ENCODE measurements at regions not wholly inside any gene's neighbourhood (a gene's known extent, or its start where the extent isn't known, plus 50 kb on each side); places are given as distances from the start of the nearest gene placed in this dataset.

DNA sequence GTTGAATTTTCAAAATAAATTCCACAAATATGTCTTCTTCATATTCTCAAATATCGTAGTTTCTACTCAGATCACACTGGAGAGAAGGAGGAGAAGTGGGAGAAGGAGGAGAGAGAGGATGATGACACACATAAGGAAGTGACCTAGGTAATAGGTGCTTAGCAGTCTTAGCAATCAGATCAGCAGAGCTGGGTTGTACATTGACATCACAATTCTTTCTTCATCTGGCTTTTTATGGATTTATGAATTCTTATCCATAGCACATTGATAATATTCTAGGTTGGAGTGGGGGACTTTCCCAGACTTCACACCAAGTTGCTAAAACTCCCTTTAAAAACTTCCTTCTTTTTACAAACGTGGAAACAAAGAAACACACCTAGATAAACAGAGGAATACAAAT lies 86.9 kb downstream of the FGF9 start:
- no peak for DNase-seq (ENCODE audit: low read depth in 2 of 2)

DNA sequence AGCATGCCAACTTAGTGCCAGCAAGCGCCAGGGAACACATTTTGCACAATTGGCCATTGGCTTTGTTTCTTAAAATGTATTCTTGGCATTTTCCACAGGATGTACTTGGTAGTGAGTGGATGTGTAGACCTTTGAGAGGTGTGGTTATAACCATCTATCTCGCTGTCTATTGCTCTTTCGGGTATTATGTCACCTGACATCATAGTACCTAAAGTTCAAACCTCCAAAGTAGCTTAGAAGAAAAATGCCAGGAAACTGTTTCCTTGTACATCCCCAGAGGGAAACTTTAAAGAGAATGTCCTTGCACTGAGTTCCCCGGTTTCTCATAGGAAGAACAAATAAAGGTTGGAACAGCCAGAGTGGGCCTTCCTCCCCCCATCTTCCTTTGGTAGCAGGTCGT lies 87.6 kb downstream of the FGF9 start:
- no peak for DNase-seq (ENCODE audit: low read depth in 2 of 2)

GRCh38 chr13:21759463-21759862 lies 88.6 kb downstream of the FGF9 start:
- DNase-seq (ENCODE audit: low read depth in 2 of 2), result no peak

DNA sequence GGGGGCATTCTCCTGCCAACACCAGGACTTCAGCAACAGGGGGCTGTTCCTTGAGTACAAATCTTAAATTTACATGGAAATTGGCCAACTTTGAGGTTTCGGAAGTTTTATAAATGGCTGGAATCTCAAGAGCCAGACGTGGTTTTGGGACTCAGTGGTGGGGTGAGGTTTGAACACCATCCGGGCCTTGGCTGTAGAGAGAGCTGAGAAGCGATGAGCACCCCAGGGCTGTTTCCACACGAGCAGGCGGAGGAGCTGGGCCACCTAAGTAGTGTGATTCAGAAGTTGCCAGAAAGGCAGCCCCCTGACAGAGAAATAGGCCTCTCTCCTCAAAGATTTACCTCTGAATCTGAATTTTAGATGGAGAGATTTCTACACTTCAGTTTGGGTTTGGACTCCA lies 89.0 kb downstream of the FGF9 start:
- no peak for DNase-seq (ENCODE audit: low read depth in 2 of 2)

DNA sequence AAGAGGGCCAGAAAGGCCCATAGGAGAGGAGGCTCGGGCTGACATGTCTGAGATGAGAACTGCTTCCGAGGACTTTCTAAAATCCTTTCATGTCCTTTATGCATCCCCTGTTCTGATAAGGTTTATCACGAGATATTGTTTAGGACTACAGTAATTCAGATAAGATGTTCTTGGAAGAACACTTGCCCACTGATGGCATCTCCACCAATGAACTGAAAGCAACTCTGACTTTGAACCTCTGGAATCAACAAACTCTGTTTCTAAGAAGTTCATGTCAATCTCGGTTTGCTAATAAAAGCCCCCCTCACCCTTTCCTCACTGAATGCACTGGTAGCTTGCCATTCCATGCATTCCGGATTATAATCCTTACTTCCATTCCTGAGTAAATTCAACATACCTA lies 90.9 kb downstream of the FGF9 start:
- DNase-seq (ENCODE audit: low read depth in 2 of 2), result no peak

DNA sequence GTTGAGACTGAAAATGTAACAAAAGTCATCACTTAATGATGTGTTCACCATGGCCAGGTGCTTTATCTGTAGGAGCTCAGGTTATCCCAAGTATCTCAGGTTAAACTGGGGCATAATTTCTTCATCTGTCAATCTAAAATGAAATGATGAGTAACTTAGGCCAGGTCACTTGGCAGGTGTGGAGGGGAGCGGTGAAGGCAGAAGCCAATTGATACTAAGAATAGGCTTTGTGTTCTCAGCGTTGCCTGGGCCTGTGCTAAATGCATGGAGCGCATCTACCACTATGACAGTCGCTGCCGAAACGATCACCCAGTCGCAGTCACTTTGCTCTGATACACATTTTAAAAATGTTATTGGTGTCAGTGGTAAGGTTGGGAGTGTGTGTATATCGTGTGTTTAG lies 91.6 kb downstream of the FGF9 start:
- no peak for DNase-seq (ENCODE audit: low read depth in 2 of 2)

- DNase-seq (ENCODE audit: low read depth in 2 of 2), result no peak
Observed at GRCh38 chr13:21767032-21767431, 96.2 kb downstream of the FGF9 start.

- DNase-seq (ENCODE audit: low read depth in 2 of 2), result no peak
Observed at GRCh38 chr13:21771075-21771474, 100.2 kb downstream of the FGF9 start.

DNA sequence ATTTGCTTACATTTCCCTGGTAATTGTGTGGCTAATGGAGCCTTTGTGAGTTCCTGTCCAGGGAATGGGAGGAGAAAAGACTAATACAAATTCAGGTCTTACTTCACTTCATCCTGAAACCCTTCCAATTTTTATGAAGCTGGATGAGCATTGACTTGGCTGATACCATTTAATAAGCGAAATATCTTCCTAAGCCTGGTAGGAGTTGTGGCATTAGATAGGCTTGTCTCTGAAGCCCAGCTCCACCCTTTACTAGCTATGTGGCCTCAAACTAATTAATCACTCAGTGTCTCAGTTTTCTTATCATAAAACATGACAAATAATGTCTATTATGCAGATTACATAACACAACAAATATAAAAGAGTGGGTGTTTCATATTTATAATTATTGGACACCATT lies 106.3 kb downstream of the FGF9 start:
- no peak for DNase-seq (ENCODE audit: low read depth in 2 of 2)

- DNase-seq (ENCODE audit: low read depth in 2 of 2), result no peak
Observed at GRCh38 chr13:21777813-21778212, 106.9 kb downstream of the FGF9 start.

GRCh38 chr13:21782736-21783135 lies 111.9 kb downstream of the FGF9 start:
- no peak for DNase-seq (ENCODE audit: low read depth in 2 of 2)

GRCh38 chr13:21785990-21786389 lies 115.1 kb downstream of the FGF9 start:
- DNase-seq (ENCODE audit: low read depth in 2 of 2), result no peak

DNA sequence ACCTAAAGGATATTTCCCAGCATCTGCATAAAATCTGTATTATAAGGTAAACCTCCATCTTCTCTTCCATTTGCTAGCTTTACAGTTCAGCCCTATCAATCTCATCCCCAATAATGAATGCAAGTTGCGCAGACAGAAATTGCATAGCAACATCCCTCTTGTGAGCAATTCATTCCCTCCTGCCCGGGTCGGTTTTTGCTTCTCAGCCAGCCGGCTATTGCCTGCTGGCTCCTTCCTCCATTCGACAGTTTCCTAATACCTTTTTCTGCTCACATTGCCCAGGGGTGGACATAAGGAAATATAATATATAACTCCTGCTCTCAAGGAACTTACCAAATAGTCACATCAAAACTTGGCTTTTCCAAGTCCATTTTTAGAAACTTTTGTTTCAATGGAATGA lies 125.2 kb downstream of the FGF9 start:
- DNase-seq (ENCODE audit: low read depth in 2 of 2), result no peak

DNA sequence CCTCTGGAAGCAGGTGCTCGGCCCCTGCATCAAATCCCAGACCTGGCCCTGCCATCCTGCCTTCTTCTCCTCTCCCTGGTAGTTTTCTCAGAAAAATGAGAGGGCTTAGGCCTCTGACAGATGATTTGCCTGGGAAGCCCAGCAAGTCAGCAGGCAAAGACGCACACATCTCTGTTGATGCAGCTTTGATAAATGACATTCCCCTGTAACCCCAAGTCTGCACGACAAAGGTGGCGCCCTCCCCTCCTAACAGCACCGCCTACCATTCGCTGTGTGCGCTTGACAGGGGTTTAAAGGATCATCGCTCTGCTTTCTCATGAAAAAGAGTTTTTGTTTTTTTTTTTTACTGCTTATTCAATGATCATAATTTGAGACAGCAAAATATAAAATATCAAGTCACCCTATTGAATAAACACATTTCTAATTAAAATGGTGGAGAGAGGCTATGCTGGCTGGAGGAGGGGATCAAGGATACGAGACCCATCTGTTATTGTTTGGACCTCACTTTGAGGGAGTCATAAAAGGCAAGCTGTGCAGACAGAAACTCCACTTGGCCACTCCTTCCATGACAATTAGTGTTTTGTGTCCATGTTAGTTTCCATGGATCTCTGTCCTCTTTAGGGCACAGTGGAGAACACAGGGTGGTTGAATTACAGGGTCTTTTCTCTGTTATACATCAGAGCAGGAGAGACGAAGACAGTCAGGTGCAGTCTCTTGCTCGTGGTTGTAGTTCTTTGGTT lies 126.1 kb downstream of the FGF9 start:
- DNase-seq (ENCODE audit: low read depth in 2 of 2), result no peak

DNA sequence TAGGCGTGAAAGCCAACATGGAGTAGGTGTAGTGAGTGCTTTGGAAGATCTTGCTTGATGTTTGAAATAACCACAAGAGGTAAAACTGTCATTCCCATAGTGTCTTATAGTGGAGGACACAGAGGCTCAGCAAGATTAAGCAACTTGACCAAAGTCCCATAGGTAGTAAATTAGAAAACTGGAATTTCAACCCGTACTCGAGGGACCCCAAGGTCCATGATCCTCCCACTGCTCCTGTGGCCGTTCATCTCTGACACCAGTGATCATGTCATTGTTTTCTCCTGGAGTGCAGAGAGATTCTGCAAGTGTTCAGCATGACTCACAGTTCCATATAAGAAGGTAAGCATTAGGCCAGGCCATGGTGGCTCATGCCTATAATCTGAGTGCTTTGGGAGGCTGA lies 126.9 kb downstream of the FGF9 start:
- DNase-seq (ENCODE audit: low read depth in 2 of 2), result no peak

DNA sequence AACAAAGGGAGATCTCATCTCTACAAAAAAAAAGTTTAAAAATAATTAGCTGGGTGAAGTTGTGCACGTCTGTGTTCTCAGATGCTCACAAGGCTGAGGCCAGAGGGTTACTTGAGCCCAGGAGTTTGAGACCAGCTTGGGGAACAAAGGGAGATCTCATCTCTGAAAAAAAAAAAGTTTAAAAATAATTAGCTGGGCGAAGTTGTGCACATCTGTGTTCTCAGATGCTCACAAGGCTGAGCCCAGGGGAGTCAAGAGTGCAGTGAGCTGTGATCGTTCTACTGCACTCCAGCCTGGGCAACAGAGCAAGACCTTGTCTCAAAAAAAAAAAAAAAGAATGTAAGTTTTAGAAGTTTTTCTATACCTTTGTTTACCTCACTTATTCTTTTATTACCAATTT lies 127.3 kb downstream of the FGF9 start:
- DNase-seq (ENCODE audit: low read depth in 2 of 2), result no peak

DNA sequence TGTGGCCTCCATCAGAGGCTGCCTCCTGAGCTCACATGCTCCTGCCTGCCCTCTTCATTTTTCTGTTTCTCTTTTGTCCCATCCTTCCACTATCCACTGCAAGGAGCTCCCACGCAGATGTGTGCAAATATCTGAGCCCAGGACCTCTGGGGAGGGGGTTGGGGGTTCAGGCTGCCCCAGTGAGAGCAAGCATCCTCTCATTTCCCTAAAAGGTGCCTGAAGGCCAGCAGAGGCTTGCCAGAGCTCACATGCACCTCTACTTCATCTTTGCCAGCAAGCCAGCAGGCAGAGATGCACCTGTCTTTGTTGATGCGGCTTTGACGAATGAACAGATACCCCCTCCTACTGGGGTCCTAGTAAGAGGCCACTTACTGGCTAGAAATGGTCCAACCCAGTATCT lies 128.8 kb downstream of the FGF9 start:
- no peak for DNase-seq (ENCODE audit: low read depth in 2 of 2)

- no peak for DNase-seq (ENCODE audit: low read depth in 2 of 2)
Observed at GRCh38 chr13:21800837-21801616, 130.2 kb downstream of the FGF9 start.

GRCh38 chr13:21805733-21806132 lies 134.9 kb downstream of the FGF9 start:
- no peak for DNase-seq (ENCODE audit: low read depth in 2 of 2)

DNA sequence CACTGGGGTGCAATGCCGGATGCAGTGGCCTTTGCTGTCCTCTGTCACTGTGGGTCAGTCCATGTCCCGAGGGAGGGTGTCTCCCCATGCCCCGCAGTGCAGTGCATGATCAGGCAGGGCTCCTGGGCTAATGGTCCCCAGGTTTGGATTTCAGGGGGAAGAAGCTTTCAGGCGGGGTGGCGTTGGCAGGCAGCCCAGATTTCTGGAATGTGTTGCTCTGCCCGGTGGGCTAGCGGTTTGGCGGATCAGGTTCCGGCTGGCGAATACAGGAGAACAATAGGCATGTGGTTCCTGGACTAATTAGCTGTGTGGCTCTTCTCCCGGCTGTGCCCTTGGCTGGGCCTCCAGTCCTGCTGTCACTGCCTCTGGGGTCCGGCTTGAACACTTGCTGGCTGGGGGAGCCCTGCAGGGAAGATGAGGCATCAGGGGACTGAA lies 141.3 kb downstream of the FGF9 start:
- no peak for DNase-seq (ENCODE audit: low read depth in 2 of 2)

DNA sequence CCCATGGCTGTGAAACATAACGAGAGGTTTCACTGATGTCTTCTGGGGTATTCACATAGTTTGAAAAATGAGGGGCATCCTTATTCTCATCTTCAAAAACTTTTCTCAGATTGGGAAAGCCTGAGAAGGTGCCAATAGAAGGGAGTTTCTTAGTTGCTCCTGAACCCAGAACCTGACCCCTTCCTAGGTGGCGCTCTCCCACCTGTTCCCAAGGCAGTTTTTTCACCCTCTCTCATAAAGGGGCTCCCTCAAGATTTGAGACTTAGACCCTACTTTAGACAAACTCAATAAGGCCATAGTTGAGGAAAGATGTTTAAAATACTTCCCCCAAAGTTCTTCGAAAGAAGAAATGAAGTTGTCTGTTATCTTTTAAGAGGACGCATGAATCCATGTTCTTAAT lies 142.2 kb downstream of the FGF9 start:
- no peak for DNase-seq (ENCODE audit: low read depth in 2 of 2)

DNA sequence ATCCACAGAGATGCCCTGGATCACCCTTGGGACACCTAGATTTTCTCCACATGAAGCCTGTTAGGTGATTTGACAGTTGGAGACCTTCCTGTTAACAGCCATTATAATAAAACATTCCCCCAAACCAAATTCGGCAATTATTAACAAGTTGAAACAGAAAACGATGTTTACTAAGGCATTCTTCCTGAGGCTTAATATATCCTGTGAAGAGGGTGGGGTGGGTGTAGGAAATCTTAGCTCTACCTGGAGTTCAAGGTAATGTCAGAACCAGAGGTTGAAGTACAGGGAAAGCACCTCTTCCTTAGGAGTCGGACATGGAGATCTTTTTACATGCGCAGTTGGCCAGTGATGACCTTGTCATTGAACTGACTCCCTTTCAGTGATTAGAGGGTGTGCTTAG lies 143.0 kb downstream of the FGF9 start:
- no peak for DNase-seq (ENCODE audit: low read depth in 2 of 2)

- no peak for DNase-seq (ENCODE audit: low read depth in 2 of 2)
Observed at GRCh38 chr13:21814604-21815003, 143.7 kb downstream of the FGF9 start.
